ENCODE measurements at regions not wholly inside any gene's neighbourhood (a gene's known extent, or its start where the extent isn't known, plus 50 kb on each side); places are given as distances from the start of the nearest gene placed in this dataset.

DNA sequence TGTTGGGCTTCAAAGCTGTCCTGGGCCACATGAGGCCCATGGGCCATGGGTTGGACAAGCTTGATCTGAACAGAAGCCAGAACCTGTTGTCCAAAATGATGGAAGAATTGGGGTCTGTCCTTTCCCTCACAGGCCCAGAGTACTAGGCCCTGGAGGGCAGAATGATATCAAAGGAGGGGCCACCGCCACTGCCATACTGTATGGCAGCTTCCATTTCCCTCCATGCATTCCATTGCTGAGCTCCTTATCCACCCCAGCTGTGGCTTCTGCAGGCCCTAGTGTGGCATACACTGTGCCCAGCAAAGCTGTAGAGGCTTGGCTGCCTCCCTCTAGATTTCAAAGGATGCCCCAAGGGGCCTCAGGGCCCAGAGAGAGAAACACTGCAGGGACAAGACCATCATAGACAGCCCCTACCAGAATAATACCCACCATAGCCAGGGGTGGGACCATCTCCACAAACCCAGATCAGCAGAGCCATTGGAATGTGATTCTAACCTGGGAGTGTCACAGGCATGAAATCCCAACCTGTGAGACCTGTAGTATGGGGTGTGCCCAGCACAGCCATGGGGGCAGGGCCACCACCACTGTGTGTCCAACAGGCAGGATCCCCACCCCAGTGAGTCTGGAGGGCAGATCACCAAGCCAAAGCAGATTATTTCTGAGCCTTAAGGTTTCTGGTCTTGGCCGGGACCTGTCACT lies 61.4 kb upstream of the BEGAIN start:
- no peak overlapping the region for H2AFZ ChIP-seq (ENCODE audit: control insufficient read depth, low read depth, low read length)
- BruUV-seq (replicated peaks), result no TSS peak
- H4K20me1 ChIP-seq (ENCODE audit: control insufficient read depth, insufficient read depth), result no peaks in the 10 kb centered on the region
- H3K79me2 ChIP-seq (ENCODE audit: control insufficient read depth, insufficient read depth, low read length), result no peaks in the 10 kb centered on the region
- H3K9me3 ChIP-seq (replicated peaks; ENCODE audit: control insufficient read depth, insufficient read depth, low read length), result no peaks in the 10 kb centered on the region
- no peak overlapping the region for H3K27ac ChIP-seq (ENCODE audit: control insufficient read depth, insufficient read depth)
- no peak overlapping the region for H3K4me2 ChIP-seq (ENCODE audit: control insufficient read depth, insufficient read depth)
- no peaks in the 10 kb centered on the region; a peak in 1 of 4 replicates for H3K27me3 ChIP-seq (replicated peaks in 1 of 2; ENCODE audit: control insufficient read depth in 2 of 2, insufficient read depth in 2 of 2, low read length in 1 of 2)
- CTCF ChIA-PET, result interaction anchor here (0.6 kb wide), 1 partner anchor 239 kb away, joined by 3 read pairs; no protein-coding TSS in a partner anchor
- FAIRE-seq, result no peak
- no peaks in the 10 kb centered on the region for H3K36me3 ChIP-seq (ENCODE audit: control insufficient read depth in 2 of 2, insufficient read depth in 2 of 2, low read length in 1 of 2)
- TF ChIP-seq PKNOX1 (IDR thresholded peaks at IDR 0.05) (no peak), NFIC (IDR thresholded peaks at IDR 0.05; ENCODE audit: low read depth, low read length) (no peak), ATF7 (IDR thresholded peaks at IDR 0.05; ENCODE audit: low read depth) (no peak), SIX5 (IDR thresholded peaks at IDR 0.05; ENCODE audit: low read depth, low read length, severe bottlenecking) (no peak), SIN3A (IDR thresholded peaks at IDR 0.05; ENCODE audit: low read depth, low read length) (no peak), CHD1 (IDR thresholded peaks at IDR 0.05; ENCODE audit: low read depth, low read length) (no peak), TCF12 (IDR thresholded peaks at IDR 0.05; ENCODE audit: low read depth, low read length) (no peak), SUPT20H (IDR thresholded peaks at IDR 0.05; ENCODE audit: borderline replicate concordance, control insufficient read depth, low read depth, low read length) (no peak), MEF2A (IDR thresholded peaks at IDR 0.05; ENCODE audit: insufficient read depth, low read depth, low read length) (no peak), MAX (IDR thresholded peaks at IDR 0.05; ENCODE audit: low read depth, low read length) (no peak), YY1 (IDR thresholded peaks at IDR 0.05; ENCODE audit: low read depth, low read length) (no peak), CBX5 (IDR thresholded peaks at IDR 0.05; ENCODE audit: low read depth) (no peak), ZBTB40 (IDR thresholded peaks at IDR 0.05; ENCODE audit: borderline replicate concordance) (no peak), RBBP5 (conservative IDR thresholded peaks at IDR 0.05) (no peak)
- TF ChIP-seq, protein P1, sequence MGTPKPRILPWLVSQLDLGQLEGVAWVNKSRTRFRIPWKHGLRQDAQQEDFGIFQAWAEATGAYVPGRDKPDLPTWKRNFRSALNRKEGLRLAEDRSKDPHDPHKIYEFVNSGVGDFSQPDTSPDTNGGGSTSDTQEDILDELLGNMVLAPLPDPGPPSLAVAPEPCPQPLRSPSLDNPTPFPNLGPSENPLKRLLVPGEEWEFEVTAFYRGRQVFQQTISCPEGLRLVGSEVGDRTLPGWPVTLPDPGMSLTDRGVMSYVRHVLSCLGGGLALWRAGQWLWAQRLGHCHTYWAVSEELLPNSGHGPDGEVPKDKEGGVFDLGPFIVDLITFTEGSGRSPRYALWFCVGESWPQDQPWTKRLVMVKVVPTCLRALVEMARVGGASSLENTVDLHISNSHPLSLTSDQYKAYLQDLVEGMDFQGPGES (IDR thresholded peaks at IDR 0.05), result no peak
- RAD21 ChIA-PET (ENCODE audit: unreplicated experiment), result interaction anchor here (0.8 kb wide), 1 partner anchor 261 kb away, joined by 3 read pairs; no protein-coding TSS in a partner anchor
- H3K9ac ChIP-seq (ENCODE audit: control insufficient read depth, insufficient read depth, low read length), result no peak overlapping the region
- WGBS (ENCODE audit: insufficient coverage, insufficient replicate concordance, low lambda C conversion rate, missing lambda C conversion rate), result 36% methylated on average over 2 of the region's 2 CpGs
- peaks cover under 1% of the 10 kb centered on the region; the same call in 1 of the 2 replicates for H3K4me1 ChIP-seq (ENCODE audit: control insufficient read depth, insufficient read depth, low read length)
- intact Hi-C loops (cut with micrococcal nuclease; ENCODE audit: unreplicated experiment) (no loop called here), in situ Hi-C loops (cut with MboI) (loop anchor here (5.0 to 10.0 kb wide), 2 partner anchors 266 to 364 kb away; no protein-coding TSS in a partner anchor)
- SMC1A ChIA-PET (ENCODE audit: uncharacterized antibody, unreplicated experiment), result no interaction called here
- ATAC-seq, result no peak
- H3K4me3 ChIP-seq, result no peak overlapping the region
- POLR2A ChIA-PET, result no interaction called here
- DNase-seq (ENCODE audit: low read depth, low spot score), result no peak
